ENCODE measurements at regions not wholly inside any gene's neighbourhood (a gene's known extent, or its start where the extent isn't known, plus 50 kb on each side); places are given as distances from the start of the nearest gene placed in this dataset.

DNA sequence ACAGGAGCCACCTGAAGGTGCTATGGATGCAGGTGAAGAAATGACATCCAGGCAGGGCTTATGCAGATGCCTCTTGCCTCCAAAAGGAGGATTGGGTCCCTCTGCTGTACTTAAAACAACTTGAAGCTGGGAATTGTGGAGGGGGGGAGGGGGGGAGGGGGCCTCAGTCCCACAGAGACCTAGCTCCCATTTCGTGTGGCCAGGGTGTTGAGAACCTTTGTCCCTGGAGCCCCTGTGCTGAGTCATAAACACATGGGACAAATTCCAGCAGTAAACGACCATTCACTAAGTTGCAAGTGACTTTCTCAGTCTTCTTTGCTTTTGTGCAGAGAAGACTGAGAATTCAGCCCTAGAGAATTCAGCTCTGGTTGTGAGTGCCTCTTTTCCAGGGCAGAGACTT, 96.5 kb upstream of the PODXL start:
- ATAC-seq (no peak), DNase-seq (no peak)
- intact Hi-C loops (cut with DNase I) = loop anchor here (5.0 kb wide), 1 partner anchor 146 kb away; no protein-coding TSS in a partner anchor

DNA sequence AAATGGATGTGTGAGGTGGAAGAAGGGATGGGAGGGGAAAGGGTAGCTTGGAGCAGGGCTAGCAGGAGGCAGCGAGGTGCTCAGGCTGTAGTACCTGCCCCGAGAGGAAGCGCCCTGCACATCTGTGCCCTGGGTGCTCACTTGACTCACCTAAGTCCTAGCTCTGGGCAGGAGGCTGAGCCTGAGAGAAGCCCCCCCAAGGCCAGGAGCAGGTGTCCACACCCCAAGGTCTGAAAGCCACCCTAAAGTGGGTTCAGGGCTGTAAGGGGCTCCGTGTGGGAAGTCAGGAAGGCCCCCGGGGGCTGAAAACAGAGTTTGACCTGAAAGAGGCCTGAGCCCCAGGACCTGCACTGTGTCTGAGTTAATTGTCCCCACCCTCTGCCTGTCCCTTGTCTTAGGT, 95.8 kb upstream of the PODXL start:
- TF ChIP-seq CTCF (IDR thresholded peaks at IDR 0.05) (no peak), POLR2A (IDR thresholded peaks at IDR 0.05) (no peak)
- H3K9me3 ChIP-seq = no peaks in the 10 kb centered on the region
- no peaks in the 10 kb centered on the region for H3K4me1 ChIP-seq
- 53% methylated on average over 2 of the region's 5 CpGs for WGBS (ENCODE audit: insufficient coverage, low coverage, low lambda C conversion rate, missing lambda C conversion rate)
- no peak for ATAC-seq
- no peak overlapping the region for H3K4me3 ChIP-seq
- no peaks in the 10 kb centered on the region for H3K27me3 ChIP-seq
- no peaks in the 10 kb centered on the region for H3K36me3 ChIP-seq
- DNase-seq = no peak
- intact Hi-C loops (cut with DNase I) = loop anchor here (5.0 kb wide), 1 partner anchor 145 kb away; no protein-coding TSS in a partner anchor
- no peak overlapping the region for H3K27ac ChIP-seq

More for the DNA sequence above, 96.5 kb upstream of the PODXL start:
- Histone ChIP-seq H3K9me3 (no peaks in the 10 kb centered on the region), H3K4me1 (no peaks in the 10 kb centered on the region), H3K27me3 (no peaks in the 10 kb centered on the region), H3K4me3 (no peak overlapping the region), H3K27ac (no peak overlapping the region), H3K36me3 (no peaks in the 10 kb centered on the region)
- WGBS (ENCODE audit: insufficient coverage, low coverage, low lambda C conversion rate, missing lambda C conversion rate) = 13% methylated on average over 1 of the region's 2 CpGs
- TF ChIP-seq POLR2A (IDR thresholded peaks at IDR 0.05) (no peak), CTCF (IDR thresholded peaks at IDR 0.05) (no peak)

GRCh38 chr7:131649879-131650278, 93.5 kb upstream of the PODXL start:
- Histone ChIP-seq H3K36me3 (no peaks in the 10 kb centered on the region), H3K9me3 (no peaks in the 10 kb centered on the region), H3K27ac (no peak overlapping the region), H3K4me1 (no peaks in the 10 kb centered on the region), H3K27me3 (no peaks in the 10 kb centered on the region), H3K4me3 (no peak overlapping the region)
- intact Hi-C loops (cut with DNase I) = loop anchor here (5.0 kb wide), 1 partner anchor 143 kb away; no protein-coding TSS in a partner anchor
- ATAC-seq (no peak), DNase-seq (no peak)
- WGBS (ENCODE audit: insufficient coverage, low coverage, low lambda C conversion rate, missing lambda C conversion rate) = 74% methylated on average over 9 of the region's 13 CpGs
- TF ChIP-seq CTCF (IDR thresholded peaks at IDR 0.05) (no peak), POLR2A (IDR thresholded peaks at IDR 0.05) (no peak)

GRCh38 chr7:131649003-131649541, 92.6 kb upstream of the PODXL start:
- 29% methylated on average over 2 of the region's 5 CpGs for WGBS (ENCODE audit: insufficient coverage, low coverage, low lambda C conversion rate, missing lambda C conversion rate)
- no peak overlapping the region for H3K4me3 ChIP-seq
- no peak for DNase-seq
- H3K27me3 ChIP-seq = no peaks in the 10 kb centered on the region
- peak in 1 of 4 donors; percentile 38 for ATAC-seq
- no peaks in the 10 kb centered on the region for H3K36me3 ChIP-seq
- intact Hi-C loops (cut with DNase I) = no loop called here
- no peaks in the 10 kb centered on the region for H3K9me3 ChIP-seq
- TF ChIP-seq CTCF (IDR thresholded peaks at IDR 0.05) (no peak), POLR2A (IDR thresholded peaks at IDR 0.05) (no peak)
- H3K4me1 ChIP-seq = no peaks in the 10 kb centered on the region
- no peak overlapping the region for H3K27ac ChIP-seq

DNA sequence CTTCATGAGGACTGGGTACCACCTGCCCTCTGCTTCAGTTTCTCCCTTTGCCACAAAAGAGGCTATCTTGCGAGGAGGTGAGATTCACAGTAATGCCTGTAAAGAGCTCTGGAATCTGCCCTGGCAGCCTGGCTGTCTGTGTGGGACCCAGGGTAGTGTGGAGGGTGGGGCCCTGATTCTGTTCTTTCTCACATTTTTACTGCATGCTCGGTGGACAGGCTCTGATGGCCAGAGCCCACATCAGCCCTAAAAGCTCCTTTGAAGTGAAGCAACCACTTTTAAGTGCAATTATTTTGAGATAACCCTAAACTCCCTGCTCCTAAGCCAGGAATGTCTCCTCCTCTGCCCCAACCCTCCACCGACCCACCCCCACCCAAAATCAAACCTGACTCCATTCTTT, 92.1 kb upstream of the PODXL start:
- H3K27me3 ChIP-seq = no peaks in the 10 kb centered on the region
- ATAC-seq (no peak), DNase-seq (no peak)
- intact Hi-C loops (cut with DNase I) = no loop called here
- TF ChIP-seq CTCF (IDR thresholded peaks at IDR 0.05) (no peak), POLR2A (IDR thresholded peaks at IDR 0.05) (no peak)
- H3K36me3 ChIP-seq = no peaks in the 10 kb centered on the region
- H3K27ac ChIP-seq = no peak overlapping the region
- no peaks in the 10 kb centered on the region for H3K4me1 ChIP-seq
- WGBS (ENCODE audit: insufficient coverage, low coverage, low lambda C conversion rate, missing lambda C conversion rate) = 33% methylated on average over 2 of the region's 3 CpGs
- no peaks in the 10 kb centered on the region for H3K9me3 ChIP-seq
- H3K4me3 ChIP-seq = no peak overlapping the region

All from right lobe of liver (tissue), 6 donors.